ENCODE measurements at regions not wholly inside any gene's neighbourhood (a gene's known extent, or its start where the extent isn't known, plus 50 kb on each side); places are given as distances from the start of the nearest gene placed in this dataset.

- TF ChIP-seq NR2C2 (CRISPR knock-in tag; IDR thresholded peaks at IDR 0.05) (no peak), FOXK1 (CRISPR knock-in tag; IDR thresholded peaks at IDR 0.05) (no peak), ZMAT4 (CRISPR knock-in tag; IDR thresholded peaks at IDR 0.05) (no peak), IRF1 (CRISPR knock-in tag; IDR thresholded peaks at IDR 0.05) (no peak)
Measured at GRCh38 chr4:60938621-60939020, 261.5 kb upstream of the ADGRL3 start (continued).

- TF ChIP-seq CREB1 (CRISPR knock-in tag; IDR thresholded peaks at IDR 0.05) = no peak
- TF ChIP-seq ZBTB21 (CRISPR knock-in tag; IDR thresholded peaks at IDR 0.05; ENCODE audit: borderline replicate concordance) = no peak
- TF ChIP-seq ATF1 (CRISPR knock-in tag; IDR thresholded peaks at IDR 0.05) = no peak
- TF ChIP-seq CDX4 (CRISPR knock-in tag; IDR thresholded peaks at IDR 0.05; ENCODE audit: borderline replicate concordance) = no peak
- TF ChIP-seq ZNF263 (CRISPR knock-in tag; IDR thresholded peaks at IDR 0.05; ENCODE audit: low read depth) = no peak
- TF ChIP-seq PRDM15 (CRISPR knock-in tag; IDR thresholded peaks at IDR 0.05) = no peak
- TF ChIP-seq MAX (CRISPR knock-in tag; IDR thresholded peaks at IDR 0.05) = no peak
- TF ChIP-seq TCF7 (CRISPR knock-in tag; IDR thresholded peaks at IDR 0.05; ENCODE audit: low read depth) = no peak
- no peak for TF ChIP-seq PREB (CRISPR knock-in tag; IDR thresholded peaks at IDR 0.05; ENCODE audit: borderline replicate concordance)
- TF ChIP-seq RELA (CRISPR knock-in tag; IDR thresholded peaks at IDR 0.05; ENCODE audit: borderline replicate concordance) = no peak
- TF ChIP-seq HMGA2 (CRISPR knock-in tag; IDR thresholded peaks at IDR 0.05) = no peak
- no peak for TF ChIP-seq PRRX2 (CRISPR knock-in tag; IDR thresholded peaks at IDR 0.05)
- no peak for TF ChIP-seq ZSCAN18 (CRISPR knock-in tag; IDR thresholded peaks at IDR 0.05)
- no peak for TF ChIP-seq JAZF1 (CRISPR knock-in tag; IDR thresholded peaks at IDR 0.05)
- no peak for TF ChIP-seq SMAD4 (CRISPR knock-in tag; IDR thresholded peaks at IDR 0.05)
- TF ChIP-seq ZBTB43 (CRISPR knock-in tag; IDR thresholded peaks at IDR 0.05) = no peak
- no peak for TF ChIP-seq JUN (CRISPR knock-in tag; IDR thresholded peaks at IDR 0.05)
- no peak for DNase-seq (ENCODE audit: low spot score)
- H3K4me1 Mint-ChIP-seq = no peaks in the 10 kb centered on the region
- CTCF ChIA-PET = no interaction called here
- ATAC-seq = no peak
- no peak overlapping the region for H3K27ac Mint-ChIP-seq
- H3K9me3 Mint-ChIP-seq = peaks cover 10% of the 10 kb centered on the region; the same call in 1 of the 2 replicates
- no peaks in the 10 kb centered on the region for H3K27me3 Mint-ChIP-seq (ENCODE audit: low read depth)
- no peak overlapping the region for H3K4me3 Mint-ChIP-seq
- POLR2A ChIA-PET = no interaction called here
- H3K36me3 Mint-ChIP-seq = no peaks in the 10 kb centered on the region
Measured at GRCh38 chr4:60944060-60944459, 256.1 kb upstream of the ADGRL3 start.

Data from WTC11 (cell line).